Adrenal gland (tissue), 9 donors: ENCODE measurements at regions not wholly inside any gene's neighbourhood (a gene's known extent, or its start where the extent isn't known, plus 50 kb on each side); places are given as distances from the start of the nearest gene placed in this dataset.

Experiments
- DNase-seq, 7 donors: peaks; one replicate each; pipeline ENCODE4 v3.0.0-alpha.2; 2019 to 2020
- H3K27ac ChIP-seq, 5 donors: fragments of 200-600 bp; sonication (generic) in 4 of 5; 1 replicate in 3 of 5; 2 replicates in 2 of 5; pipeline versions ENCODE4 v1.5.1 to v1.8.0; 2016 to 2020; ENCODE audit warnings: mild to moderate bottlenecking in 1 of 5
- H3K27me3 ChIP-seq: fragments of 200-600 bp; 2 replicates; pipeline ENCODE4 v1.8.0; 2021
- H3K36me3 ChIP-seq, 2 donors: fragments of 200-600 bp; replicated peaks in 1 of 2; 1 replicate in 1 of 2; 2 replicates in 1 of 2; pipeline versions ENCODE4 v1.5.1 to v1.8.0; 2018 to 2022
- H3K4me1 ChIP-seq, 2 donors: fragments of 200-600 bp; replicated peaks in 1 of 2; 1 replicate in 1 of 2; 2 replicates in 1 of 2; pipeline versions ENCODE4 v1.5.1 to v1.8.0; 2018 to 2021
- H3K4me3 ChIP-seq, 4 donors: fragments of 200-600 bp; sonication (generic) in 3 of 4; one replicate each; pipeline ENCODE4 v1.5.1; 2016 to 2018
- H3K9me3 ChIP-seq, 3 donors: fragments of 200-600 bp; sonication (generic) in 1 of 3; replicated peaks in 1 of 3; 1 replicate in 2 of 3; 2 replicates in 1 of 3; pipeline versions ENCODE4 v1.5.1 to v1.8.0; 2016 to 2021
- POLR2A ChIP-seq, 2 donors: fragments of 450-650 bp; IDR thresholded peaks; one replicate each; pipeline ENCODE4 v1.6.1; 2017; ENCODE audit warnings: antibody characterized with exemption in 2 of 2, mild to moderate bottlenecking in 2 of 2, moderate library complexity in 1 of 2
- WGBS, 4 donors: extraction: QIAGEN DNeasy Blood & Tissue Kit in 2 of 4; methylation state at CpG; one replicate each; pipeline versions ENCODE4 v1.1.5 to v1.1.7; 2013 to 2017; 5-methylcytosine and 5-hydroxymethylcytosine counted together
- intact Hi-C, 2 donors: fragments of 100-400 bp; cut with DNase I; formaldehyde crosslinking; loops; one replicate each; pipeline versions ENCODE4 v1.14.1 to v1.15.0; 2022 to 2023
- TF ChIP-seq, protein P1 (sequence below), 6 experiments: fragments of 450-650 bp in 4 of 6; fragments of 200-600 bp in 2 of 6; sonication (generic) in 1 of 6; IDR thresholded peaks; 1 replicate in 5 of 6; 2 replicates in 1 of 6; pipeline versions ENCODE4 v1.5.1 to v1.8.0; 2016 to 2021; ENCODE audit warnings: antibody characterized with exemption in 6 of 6, mild to moderate bottlenecking in 2 of 6, moderate library complexity in 1 of 6
- donor health status: healthy with polysubstance abuse.
- donor health status: Bipolar disorder and iron deficiency.
- donor health status: DM: yes; HTN: yes; CAD: no.
- donor health status: DM: no; HTN: no; CAD: no.
- donor health status: DM: no; HTN: no; CAD: no.

DNA sequence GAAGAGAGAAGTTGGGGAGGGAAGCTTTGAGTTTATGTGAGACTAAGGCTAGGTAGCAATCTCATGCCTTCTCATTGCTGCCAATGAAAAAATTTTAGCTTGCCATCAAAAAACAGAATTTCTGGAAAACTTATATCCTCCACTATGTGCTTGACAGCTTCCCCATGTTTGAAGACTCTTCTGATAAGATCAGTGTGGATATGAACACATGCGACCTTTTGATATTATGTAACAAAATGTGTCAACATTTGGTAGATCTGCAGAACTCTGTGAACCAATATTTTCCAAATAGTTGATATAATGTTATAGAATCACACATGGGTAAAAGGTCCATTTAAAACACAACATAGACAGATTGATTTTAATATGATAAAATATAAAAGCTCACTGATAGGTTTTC, 380.9 kb upstream of the PROK2 start:
- Histone ChIP-seq H3K27me3 (no peaks in the 10 kb centered on the region), H3K4me3 (no peak overlapping the region), H3K36me3 (no peaks in the 10 kb centered on the region), H3K4me1 (no peaks in the 10 kb centered on the region), H3K9me3 (no peaks in the 10 kb centered on the region), H3K27ac (no peak overlapping the region)
- TF ChIP-seq, protein P1, sequence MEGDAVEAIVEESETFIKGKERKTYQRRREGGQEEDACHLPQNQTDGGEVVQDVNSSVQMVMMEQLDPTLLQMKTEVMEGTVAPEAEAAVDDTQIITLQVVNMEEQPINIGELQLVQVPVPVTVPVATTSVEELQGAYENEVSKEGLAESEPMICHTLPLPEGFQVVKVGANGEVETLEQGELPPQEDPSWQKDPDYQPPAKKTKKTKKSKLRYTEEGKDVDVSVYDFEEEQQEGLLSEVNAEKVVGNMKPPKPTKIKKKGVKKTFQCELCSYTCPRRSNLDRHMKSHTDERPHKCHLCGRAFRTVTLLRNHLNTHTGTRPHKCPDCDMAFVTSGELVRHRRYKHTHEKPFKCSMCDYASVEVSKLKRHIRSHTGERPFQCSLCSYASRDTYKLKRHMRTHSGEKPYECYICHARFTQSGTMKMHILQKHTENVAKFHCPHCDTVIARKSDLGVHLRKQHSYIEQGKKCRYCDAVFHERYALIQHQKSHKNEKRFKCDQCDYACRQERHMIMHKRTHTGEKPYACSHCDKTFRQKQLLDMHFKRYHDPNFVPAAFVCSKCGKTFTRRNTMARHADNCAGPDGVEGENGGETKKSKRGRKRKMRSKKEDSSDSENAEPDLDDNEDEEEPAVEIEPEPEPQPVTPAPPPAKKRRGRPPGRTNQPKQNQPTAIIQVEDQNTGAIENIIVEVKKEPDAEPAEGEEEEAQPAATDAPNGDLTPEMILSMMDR (IDR thresholded peaks at IDR 0.05): no peak
- TF ChIP-seq POLR2A (IDR thresholded peaks at IDR 0.05): no peak
- intact Hi-C loops: no loop called here
- no peak for DNase-seq
- 76 to 100% (median 86%) methylated on average over 1 of the region's 1 CpG for WGBS, 4 donors

DNA sequence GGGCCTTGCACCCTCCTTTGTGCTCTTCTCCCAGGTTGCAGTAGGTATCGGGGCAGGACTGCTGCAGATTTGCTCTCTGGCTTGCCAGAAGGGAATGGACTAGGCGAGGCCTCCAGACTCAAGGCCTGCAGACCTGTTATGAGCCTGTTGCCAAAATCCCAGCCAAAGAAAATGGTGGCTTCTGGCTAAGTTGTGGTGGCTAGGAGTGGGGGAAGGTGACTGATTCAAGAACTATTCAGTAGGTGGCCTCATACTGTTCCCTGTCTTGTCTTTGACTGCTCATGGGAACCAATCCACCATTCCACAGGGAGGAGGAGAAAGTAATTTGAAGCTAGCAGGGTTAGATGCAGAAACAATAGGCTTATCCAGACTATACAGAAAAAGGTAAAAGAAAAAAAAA, 380.4 kb upstream of the PROK2 start:
- WGBS, 4 donors: 90 to 98% (median 96%) methylated on average over 2 of the region's 2 CpGs
- DNase-seq: no peak
- Histone ChIP-seq H3K4me1 (no peaks in the 10 kb centered on the region), H3K27ac (no peak overlapping the region), H3K27me3 (no peaks in the 10 kb centered on the region), H3K9me3 (no peaks in the 10 kb centered on the region), H3K36me3 (no peaks in the 10 kb centered on the region), H3K4me3 (no peak overlapping the region)
- intact Hi-C loops: no loop called here
- TF ChIP-seq, protein P1 (IDR thresholded peaks at IDR 0.05): no peak
- no peak for TF ChIP-seq POLR2A (IDR thresholded peaks at IDR 0.05)

DNA sequence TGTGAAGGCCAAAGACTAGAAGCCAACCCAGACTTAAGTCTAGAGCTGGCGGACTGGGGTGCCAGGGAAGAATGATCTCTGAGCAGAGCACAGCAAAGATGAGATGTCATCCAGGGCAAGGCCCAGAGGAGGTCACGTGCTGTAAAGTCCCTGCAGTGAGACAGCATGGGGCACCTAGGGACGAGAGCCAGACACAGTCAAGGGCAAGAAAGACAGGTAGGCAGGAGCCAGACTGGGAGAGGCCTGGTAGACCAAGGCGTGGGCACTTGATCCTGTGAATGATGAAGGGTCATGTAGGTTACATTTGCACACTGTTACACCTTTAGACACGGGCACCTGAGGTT, 379.7 kb upstream of the PROK2 start:
- WGBS, 4 donors: 81 to 95% (median 88%) methylated on average over 5 of the region's 5 CpGs
- TF ChIP-seq, protein P1 (IDR thresholded peaks at IDR 0.05): no peak
- TF ChIP-seq POLR2A (IDR thresholded peaks at IDR 0.05): no peak
- intact Hi-C loops: no loop called here
- no peak for DNase-seq
- Histone ChIP-seq H3K27ac (no peak overlapping the region), H3K4me3 (no peak overlapping the region), H3K27me3 (no peaks in the 10 kb centered on the region), H3K4me1 (no peaks in the 10 kb centered on the region), H3K9me3 (no peaks in the 10 kb centered on the region), H3K36me3 (no peaks in the 10 kb centered on the region)

DNA sequence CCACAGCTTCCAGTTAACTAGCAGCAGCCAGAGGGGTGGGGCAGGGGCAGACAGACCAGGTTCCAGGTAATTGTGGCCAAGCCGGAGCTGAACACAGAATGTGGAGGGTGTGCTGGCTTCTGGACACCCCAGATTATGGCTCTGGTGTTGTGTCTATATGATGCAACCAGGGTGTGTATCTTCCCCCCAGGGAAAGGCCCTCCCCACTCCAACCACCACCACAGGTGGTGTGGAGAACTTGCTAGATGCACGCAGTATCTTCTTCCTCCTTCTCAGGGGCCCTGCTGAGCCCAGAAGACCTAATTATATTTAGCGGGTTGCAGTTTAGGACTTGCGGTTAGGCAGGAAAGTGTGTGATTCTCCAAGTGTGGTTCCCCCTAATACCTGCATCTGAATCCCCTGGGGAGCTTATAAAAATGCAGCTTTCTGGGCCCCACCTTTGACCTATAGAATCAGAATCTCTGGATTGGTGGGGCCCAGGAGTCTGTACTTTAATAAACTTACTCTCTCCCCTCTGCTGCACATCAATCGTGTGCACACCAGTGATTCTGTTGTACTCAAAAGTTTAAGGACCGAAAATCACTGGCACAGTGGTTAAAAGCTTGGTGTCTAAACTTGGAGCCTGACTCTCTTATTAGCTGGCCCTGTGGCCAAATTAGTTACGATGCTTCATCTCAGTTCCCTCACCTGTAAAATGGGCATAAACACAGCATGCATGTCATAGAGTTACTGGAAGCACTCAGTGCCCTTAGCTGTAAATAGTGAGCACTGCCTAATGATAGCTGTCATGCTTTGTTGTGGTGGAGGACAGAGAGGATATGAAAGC, 379.1 kb upstream of the PROK2 start:
- TF ChIP-seq, protein P1 (IDR thresholded peaks at IDR 0.05): no peak
- no peak for TF ChIP-seq POLR2A (IDR thresholded peaks at IDR 0.05)
- 82 to 96% (median 90%) methylated on average over 6 to 7 of the region's 7 CpGs for WGBS, 4 donors
- intact Hi-C loops: no loop called here

More for the DNA sequence above, 379.1 kb upstream of the PROK2 start:
- H3K9me3 ChIP-seq: no peaks in the 10 kb centered on the region
- no peak overlapping the region for H3K27ac ChIP-seq
- H3K4me3 ChIP-seq: no peak overlapping the region
- no peak for DNase-seq
- no peaks in the 10 kb centered on the region for H3K27me3 ChIP-seq
- H3K4me1 ChIP-seq: no peaks in the 10 kb centered on the region
- no peaks in the 10 kb centered on the region for H3K36me3 ChIP-seq
